GM18907 (cell line): ENCODE measurements at regions not wholly inside any gene's neighbourhood (a gene's known extent, or its start where the extent isn't known, plus 50 kb on each side); places are given as distances from the start of the nearest gene placed in this dataset.
A peak's percentile ranks its signal among the peaks of the same experiment; 100 is the strongest.

Source experiments
- ATAC-seq: cut with Tn5 transposase; IDR thresholded peaks from one replicate; pipeline ENCODE4 v1.9.1; 2021; ENCODE audit warnings: mild to moderate bottlenecking, moderate library complexity; ENCODE audit not compliant: unreplicated experiment

DNA sequence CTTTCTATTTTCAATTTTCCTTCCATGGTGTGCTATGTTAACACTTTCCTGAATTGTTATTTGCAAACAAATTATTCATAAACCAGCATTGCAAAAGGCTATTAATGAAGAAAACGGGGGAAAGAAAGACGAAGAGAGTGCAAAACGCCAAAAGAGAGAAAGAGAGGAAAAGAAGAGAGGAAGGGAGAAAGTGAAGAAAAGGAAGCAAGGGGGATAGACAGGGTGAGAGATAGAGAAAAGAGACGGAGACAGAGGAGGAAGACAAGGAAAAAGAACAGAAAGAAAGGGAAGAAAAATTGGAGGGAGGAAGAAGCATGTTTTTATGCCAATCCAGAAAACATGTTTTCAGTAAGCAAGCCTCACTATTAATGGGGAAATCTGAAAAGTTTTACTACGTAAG lies 310.6 kb downstream of the TFEC start:
- ATAC-seq, result no peak

- no peak for ATAC-seq
Observed at GRCh38 chr7:115709664-115710063, 320.9 kb downstream of the TFEC start.

DNA sequence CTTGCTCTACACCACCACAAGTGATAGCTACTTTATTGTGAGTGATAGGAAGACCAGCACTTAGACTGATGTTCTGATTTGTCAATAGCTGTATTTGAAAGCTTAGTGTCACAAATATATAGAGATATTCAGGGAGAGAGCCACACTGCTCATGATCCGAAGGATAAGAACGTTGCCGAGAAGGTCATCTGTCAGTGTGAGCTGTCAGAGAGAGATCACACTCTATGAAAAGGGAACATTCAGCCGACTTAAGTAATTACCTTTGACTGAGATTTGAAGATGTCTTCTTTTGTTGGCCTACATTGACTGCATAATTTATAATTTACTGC lies 322.6 kb downstream of the TFEC start:
- ATAC-seq, result no peak

- no peak for ATAC-seq
Observed at GRCh38 chr7:115707258-115708012, 323.1 kb downstream of the TFEC start.

GRCh38 chr7:115704884-115705283 lies 325.7 kb downstream of the TFEC start:
- ATAC-seq, result no peak

DNA sequence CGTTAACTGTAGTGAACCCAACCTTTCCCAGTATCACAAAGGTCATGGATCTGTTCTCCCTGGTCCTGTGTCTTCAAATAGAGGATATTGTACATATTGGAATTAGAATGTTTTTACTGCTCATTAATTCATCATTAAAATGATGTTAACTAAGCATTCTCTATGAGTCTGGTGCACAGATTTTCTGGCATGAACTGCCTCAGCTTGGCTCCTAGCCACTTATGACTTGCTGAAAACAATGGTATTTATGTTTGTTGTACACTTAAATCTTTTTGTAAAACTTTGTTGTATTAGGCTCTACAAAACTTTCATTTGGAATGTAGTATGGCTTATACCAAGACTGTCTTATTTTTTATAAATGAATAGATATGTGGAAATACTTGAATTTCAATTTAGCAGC lies 329.4 kb downstream of the TFEC start:
- ATAC-seq, result no peak

DNA sequence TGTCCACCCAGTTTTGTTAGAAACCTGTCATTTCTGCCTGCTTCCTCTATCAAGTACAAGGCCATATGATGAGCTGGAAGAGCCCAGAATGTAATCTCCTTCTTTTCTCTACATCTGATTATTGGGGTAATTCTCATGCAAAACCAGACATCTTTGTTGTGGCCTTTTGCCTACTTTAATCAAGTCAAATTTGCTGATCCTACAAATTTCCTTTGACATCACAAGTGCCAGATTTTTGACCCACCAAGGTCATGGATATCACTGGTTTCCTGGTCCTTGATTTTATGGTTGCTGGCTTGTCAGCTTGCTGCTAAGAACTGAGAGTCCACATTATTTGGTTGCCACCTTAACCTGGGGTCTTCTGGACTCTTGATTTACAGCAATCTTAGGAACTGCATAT lies 336.1 kb downstream of the TFEC start:
- ATAC-seq, result no peak

DNA sequence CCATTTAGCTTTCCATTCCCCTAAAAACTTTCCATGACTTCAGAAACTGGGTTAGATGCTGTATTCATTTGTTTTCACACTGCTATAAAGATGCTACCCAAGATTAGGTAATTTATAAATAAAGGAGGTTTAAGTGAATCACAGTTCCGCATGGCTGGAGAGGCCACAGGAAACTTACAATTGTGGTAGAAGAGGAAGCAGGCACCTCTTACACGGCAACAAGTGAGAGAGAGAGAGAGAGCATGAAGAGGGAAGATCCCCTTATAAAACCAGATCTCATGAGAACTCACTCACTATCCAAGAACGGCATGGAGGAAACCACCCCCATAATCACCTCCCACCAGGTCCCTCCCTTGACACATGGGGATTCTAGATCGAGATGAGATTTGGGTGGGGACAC lies 336.8 kb downstream of the TFEC start:
- ATAC-seq, result peak; percentile 76

DNA sequence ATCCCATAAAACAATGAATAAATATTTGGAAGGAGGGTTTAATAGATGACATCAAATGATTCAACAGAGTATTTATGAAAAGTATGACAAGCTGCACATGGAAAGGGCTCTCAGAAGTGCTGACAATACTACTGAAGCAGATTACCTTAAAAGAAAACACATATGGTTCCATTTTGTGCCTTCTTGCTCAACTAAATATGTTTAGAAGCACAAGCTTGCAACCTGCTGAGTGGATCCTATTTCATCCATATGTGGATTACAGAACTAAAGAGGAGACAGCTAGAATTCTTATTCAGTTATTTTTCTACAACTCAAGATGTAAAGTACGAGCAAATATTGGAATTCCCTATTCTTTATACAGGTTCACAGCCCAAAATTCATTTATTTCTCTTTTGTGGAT lies 340.6 kb downstream of the TFEC start:
- no peak for ATAC-seq

- no peak for ATAC-seq
Observed at GRCh38 chr7:115683093-115683492, 347.5 kb downstream of the TFEC start.

DNA sequence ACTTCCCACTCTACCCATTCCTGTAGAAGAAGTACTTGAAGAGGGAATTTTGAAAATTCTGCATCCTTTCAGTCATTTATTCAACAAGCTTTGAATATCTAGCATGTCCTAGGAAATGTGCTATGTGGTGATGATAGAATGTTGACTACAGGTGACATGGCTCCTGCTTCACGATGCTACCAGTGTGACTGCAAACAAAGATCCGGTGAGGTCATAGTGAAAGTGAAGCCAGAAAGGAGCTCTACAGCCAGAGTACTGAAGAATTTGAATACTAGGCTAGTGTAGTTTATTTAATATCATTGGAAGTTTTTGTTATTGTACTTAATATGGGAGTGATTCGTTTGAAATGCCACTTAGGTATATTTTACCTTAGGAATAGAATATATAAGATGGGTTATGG lies 348.1 kb downstream of the TFEC start:
- no peak for ATAC-seq

DNA sequence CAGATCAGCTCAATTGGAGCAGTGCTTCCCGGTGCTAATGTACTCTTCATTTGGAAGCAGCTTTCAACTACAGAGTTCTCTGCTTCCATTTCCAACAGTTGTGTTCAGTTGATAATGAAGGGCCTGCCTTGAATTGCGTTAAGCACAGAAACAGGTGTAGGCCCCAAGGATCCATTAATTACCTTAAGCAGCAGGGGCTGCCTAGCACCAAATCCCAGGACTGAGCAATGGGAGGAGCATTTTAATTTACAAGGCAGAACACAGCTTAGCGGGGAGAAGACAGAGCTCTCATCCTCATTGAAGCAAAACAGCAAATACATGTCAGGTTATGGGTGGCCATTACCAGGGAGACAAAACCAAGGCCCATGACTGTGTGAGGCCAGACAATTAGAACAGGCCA lies 349.6 kb downstream of the TFEC start:
- ATAC-seq, result no peak

- ATAC-seq, result peak; percentile 91
Observed at GRCh38 chr7:115679976-115680375, 350.6 kb downstream of the TFEC start.

- no peak for ATAC-seq
Observed at GRCh38 chr7:115679423-115679822, 351.1 kb downstream of the TFEC start.

DNA sequence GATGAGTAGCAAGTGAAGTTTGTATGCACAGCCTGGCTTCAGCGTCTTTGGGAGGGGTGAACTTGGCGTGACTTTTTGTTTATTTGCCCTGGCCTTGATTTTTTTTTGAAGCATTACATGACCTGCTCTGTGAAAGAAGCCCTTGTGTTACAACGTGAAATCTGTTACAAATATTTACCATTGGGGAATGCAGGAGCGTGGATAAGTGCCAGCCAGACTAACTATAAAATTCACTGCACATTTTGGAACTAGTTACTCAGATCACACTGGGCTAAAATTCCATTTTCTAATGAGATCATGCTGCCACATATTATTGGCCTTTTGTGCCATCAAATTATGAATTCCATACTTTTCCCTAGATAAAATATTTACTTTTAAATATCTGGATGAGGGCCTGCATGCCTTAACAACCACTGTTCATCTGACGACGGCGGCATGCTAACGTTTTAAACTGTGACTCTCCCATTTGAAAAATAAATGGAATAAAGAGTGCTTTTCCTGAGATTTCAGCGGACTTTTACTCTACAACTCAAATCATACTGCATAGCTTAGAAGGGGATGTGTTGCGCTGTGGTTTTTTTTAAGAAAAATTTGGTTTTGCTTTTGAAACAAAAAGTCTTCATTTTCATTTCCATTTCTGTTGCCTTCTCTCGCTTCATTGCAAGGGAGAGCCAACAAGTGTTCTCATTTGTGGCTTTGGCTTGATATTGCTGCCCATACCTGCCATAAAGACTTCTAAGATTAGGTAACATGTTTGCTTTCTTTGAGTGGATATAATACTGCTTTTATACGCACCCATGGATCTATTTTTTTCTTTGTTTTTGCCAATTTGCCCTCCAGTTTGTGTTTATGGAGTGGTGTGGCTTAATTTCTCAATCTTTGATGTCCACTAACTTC lies 352.2 kb downstream of the TFEC start:
- ATAC-seq, result no peak

- ATAC-seq, result no peak
Observed at GRCh38 chr7:115676707-115677106, 353.9 kb downstream of the TFEC start.

DNA sequence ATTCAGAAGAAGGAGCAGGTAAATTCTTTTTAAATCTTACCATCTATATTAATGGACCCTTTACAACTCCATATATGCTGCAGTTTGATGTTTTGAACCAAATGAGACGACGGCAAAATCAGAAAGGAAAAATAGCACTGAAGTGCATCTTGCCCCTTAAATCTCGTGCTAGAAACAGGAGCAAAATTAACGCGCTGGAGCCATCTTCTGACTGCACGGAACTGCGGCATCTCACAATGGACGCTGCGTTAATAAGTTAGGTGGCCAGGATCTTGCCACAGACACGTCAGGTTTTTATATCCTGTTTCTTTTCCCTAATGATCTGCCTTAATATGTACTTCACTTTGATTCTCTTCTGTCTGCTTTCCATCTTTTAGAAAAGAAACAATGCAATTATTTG lies 354.5 kb downstream of the TFEC start:
- ATAC-seq, result no peak

- ATAC-seq, result no peak
Observed at GRCh38 chr7:115674467-115675024, 356.0 kb downstream of the TFEC start.

DNA sequence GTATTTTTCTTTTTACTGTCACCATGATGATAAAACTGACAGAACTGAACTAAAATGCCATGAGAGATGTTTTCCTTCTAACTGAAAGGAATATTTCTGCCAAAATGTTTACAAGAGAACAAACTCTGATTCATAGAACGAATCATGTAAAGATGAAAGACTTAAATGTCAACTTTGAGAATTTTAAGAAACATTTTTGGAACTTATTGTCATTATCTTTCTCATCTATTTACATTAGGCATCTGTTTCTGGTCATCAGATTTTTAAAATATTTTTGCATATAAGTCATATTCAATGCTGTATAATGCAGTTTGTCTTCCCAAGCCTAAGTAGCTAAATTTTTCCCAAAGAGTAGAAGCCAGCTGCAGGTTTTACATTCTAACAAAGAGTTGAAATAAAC lies 358.5 kb downstream of the TFEC start:
- ATAC-seq, result no peak

GRCh38 chr7:115662676-115663075 lies 367.9 kb downstream of the TFEC start:
- ATAC-seq, result no peak

- ATAC-seq, result no peak
Observed at GRCh38 chr7:115662120-115662519, 368.4 kb downstream of the TFEC start.

DNA sequence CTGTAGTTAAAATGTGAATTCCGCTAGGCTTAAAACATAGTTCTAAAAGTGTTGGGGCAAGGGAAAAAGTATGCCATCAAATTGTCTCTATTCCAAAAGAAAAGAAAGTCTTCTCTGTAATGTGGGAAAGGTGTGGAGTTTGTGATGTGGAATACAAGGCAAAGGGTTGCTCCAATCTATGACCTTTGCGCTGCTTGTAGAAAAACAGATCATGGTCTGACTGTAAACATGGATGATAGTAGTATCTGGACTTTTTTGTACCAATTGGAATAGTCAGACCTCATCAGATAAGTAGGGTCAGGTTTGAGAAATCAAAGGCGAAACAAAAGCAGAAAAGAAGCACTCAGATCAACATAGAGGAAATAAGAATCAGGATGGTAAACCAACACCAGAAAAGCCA lies 372.3 kb downstream of the TFEC start:
- ATAC-seq, result no peak
